Liver (tissue), 3 donors: ENCODE measurements at regions not wholly inside any gene's neighbourhood (a gene's known extent, or its start where the extent isn't known, plus 50 kb on each side); places are given as distances from the start of the nearest gene placed in this dataset.

Experiments used
- ATF3 ChIP-seq: IDR thresholded peaks from 2 replicates; pipeline ENCODE4 v1.6.1; 2016; ENCODE audit warnings: antibody characterized with exemption
- CTCF ChIP-seq: fragments of 150-350 bp; IDR thresholded peaks from 2 replicates; pipeline ENCODE4 v1.5.1; 2017; ENCODE audit warnings: improper control_type of control experiment, low read depth, low read length; ENCODE audit not compliant: missing input control
- HNF4G ChIP-seq: IDR thresholded peaks from 2 replicates; pipeline ENCODE4 v1.6.1; 2016; ENCODE audit warnings: antibody characterized with exemption
- MAX ChIP-seq: IDR thresholded peaks from 2 replicates; pipeline ENCODE4 v1.6.1; 2016; ENCODE audit warnings: antibody characterized with exemption
- RAD21 ChIP-seq, 2 donors: IDR thresholded peaks; 2 replicates each; pipeline ENCODE4 v1.6.1; 2016; ENCODE audit warnings: antibody characterized with exemption in 2 of 2, mild to moderate bottlenecking in 2 of 2
- REST ChIP-seq: IDR thresholded peaks from 2 replicates; pipeline ENCODE4 v1.6.1; 2016; ENCODE audit warnings: antibody characterized with exemption, mild to moderate bottlenecking
- SP1 ChIP-seq: IDR thresholded peaks from 2 replicates; pipeline ENCODE4 v1.6.1; 2018; ENCODE audit warnings: antibody characterized with exemption, mild to moderate bottlenecking
- TAF1 ChIP-seq: conservative IDR thresholded peaks from 2 replicates; pipeline ENCODE4 v1.6.1; 2016; ENCODE audit warnings: antibody characterized with exemption, mild to moderate bottlenecking
- YY1 ChIP-seq: IDR thresholded peaks from 2 replicates; pipeline ENCODE4 v1.6.1; 2016; ENCODE audit warnings: antibody characterized with exemption, mild to moderate bottlenecking
- ZBTB33 ChIP-seq: IDR thresholded peaks from 2 replicates; pipeline ENCODE4 v1.6.1; 2016; ENCODE audit warnings: antibody characterized with exemption
- donor health status: healthy.
- donor health status: healthy.

- no peak for TF ChIP-seq ZBTB33
- TF ChIP-seq CTCF = no peak
- no peak for TF ChIP-seq YY1
- TF ChIP-seq TAF1 = no peak
- no peak for TF ChIP-seq MAX
- no peak for TF ChIP-seq REST
- no peak for TF ChIP-seq SP1
- no peak for TF ChIP-seq ATF3
- no peak for TF ChIP-seq RAD21 (IDR thresholded peaks at IDR 0.05)
- TF ChIP-seq HNF4G = no peak
Measured at GRCh38 chr3:94221829-94222228, 159.0 kb downstream of the NSUN3 start.
